ENCODE measurements at regions not wholly inside any gene's neighbourhood (a gene's known extent, or its start where the extent isn't known, plus 50 kb on each side); places are given as distances from the start of the nearest gene placed in this dataset.

DNA sequence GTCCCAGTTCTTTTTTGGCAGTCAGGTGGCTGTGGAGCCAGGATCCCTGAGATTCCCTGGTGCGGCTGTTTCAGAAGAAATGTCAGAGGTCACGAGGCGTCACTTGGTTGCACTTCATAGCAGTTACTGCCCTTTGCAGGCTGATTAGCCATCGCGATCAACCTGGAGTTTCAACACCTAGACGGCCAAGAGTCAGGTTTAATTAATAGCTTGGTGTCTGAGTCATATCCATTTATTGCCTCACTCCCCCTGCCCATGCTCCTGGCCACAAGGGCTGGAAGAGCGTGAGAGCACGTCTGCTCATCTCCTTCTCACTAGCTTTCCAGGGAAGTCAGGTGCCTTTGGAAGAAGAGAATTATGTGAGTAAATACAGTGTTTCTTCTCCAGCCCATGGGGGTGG is 552.3 kb downstream of the TSN start:
- Histone ChIP-seq H3K9me3 (ENCODE audit: insufficient read depth in 2 of 2, low read depth in 1 of 2, low read length in 1 of 2) (no peaks in the 10 kb centered on the region; a peak in 1 of 4 replicates), H3K14ac (ENCODE audit: insufficient read length) (no peak overlapping the region), H3K4me1 (replicated peaks in 1 of 4; ENCODE audit: control insufficient read depth in 3 of 4, insufficient read depth in 4 of 4, low read length in 3 of 4) (no peaks in the 10 kb centered on the region), H4K5ac (ENCODE audit: insufficient read length, low read depth, low read length) (no peak overlapping the region), H3K18ac (ENCODE audit: extremely low read depth, low read length) (no peak overlapping the region), H3K36me3 (ENCODE audit: control insufficient read depth in 2 of 4, insufficient read depth in 4 of 4, low read length in 3 of 4) (no peaks in the 10 kb centered on the region), H2BK12ac (ENCODE audit: low read depth, low read length) (no peak overlapping the region), H4K91ac (replicated peaks; ENCODE audit: insufficient read length, low read length) (no peak overlapping the region), H4K20me1 (replicated peaks in 1 of 2; ENCODE audit: control insufficient read depth in 1 of 2, insufficient read depth in 2 of 2, low read length in 2 of 2) (no peaks in the 10 kb centered on the region), H3K79me1 (ENCODE audit: low read depth, low read length) (no peaks in the 10 kb centered on the region), H4K8ac (ENCODE audit: extremely low read depth, insufficient read depth, low read length) (no peak overlapping the region), H3K23me2 (ENCODE audit: low read depth, low read length) (no peaks in the 10 kb centered on the region), H2AFZ (ENCODE audit: low read length) (no peak overlapping the region), H2BK20ac (ENCODE audit: low read length) (no peak overlapping the region), H2BK120ac (replicated peaks; ENCODE audit: low read depth, low read length) (no peak overlapping the region), H3K27me3 (replicated peaks in 1 of 4; ENCODE audit: control insufficient read depth in 3 of 4, extremely low read depth in 1 of 4, insufficient read depth in 3 of 4, low read length in 3 of 4) (no peaks in the 10 kb centered on the region), H2AK5ac (ENCODE audit: low read depth, low read length) (no peak overlapping the region), H3K27ac (ENCODE audit: low read depth, low read length) (no peak overlapping the region), H3K56ac (replicated peaks; ENCODE audit: insufficient read length, low read depth, low read length) (no peak overlapping the region), H3K4me3 (ENCODE audit: extremely low read depth in 1 of 4, insufficient read depth in 2 of 4, low read depth in 3 of 4, low read length in 4 of 4) (no peak overlapping the region), H3K79me2 (ENCODE audit: control insufficient read depth in 1 of 2, insufficient read depth in 2 of 2, low read length in 2 of 2) (no peaks in the 10 kb centered on the region), H3K4me2 (ENCODE audit: insufficient read depth in 1 of 2, low read depth in 2 of 2, low read length in 2 of 2) (no peak overlapping the region), H3K9ac (replicated peaks in 1 of 4; ENCODE audit: extremely low read depth in 1 of 4, low read depth in 3 of 4, low read length in 3 of 4) (no peak overlapping the region), H2BK5ac (ENCODE audit: low read depth, low read length) (no peak overlapping the region), H3K4ac (replicated peaks; ENCODE audit: insufficient read length, low read depth, low read length) (no peak overlapping the region), H3K23ac (ENCODE audit: insufficient read length) (no peak overlapping the region), H2BK15ac (ENCODE audit: low read length) (no peak overlapping the region)
- whole genome bisulfite sequencing, 2 experiments (ENCODE audit: extremely low coverage in 1 of 2, insufficient coverage in 1 of 2, insufficient read length in 1 of 2, insufficient replicate concordance in 2 of 2, low coverage in 1 of 2, low lambda C conversion rate in 2 of 2, missing lambda C conversion rate in 1 of 2) = 89% methylated on average over 8 of the region's 8 CpGs; no CpG with 5 or more reads in 1 of the 2 experiments
- no peak for FAIRE-seq
- no peak for TF ChIP-seq MAFK (IDR thresholded peaks at IDR 0.05; ENCODE audit: low read depth, low read length)
- no peak for TF ChIP-seq BCL11A (IDR thresholded peaks at IDR 0.05; ENCODE audit: low read depth in 2 of 2, low read length in 2 of 2)
- no peak for TF ChIP-seq SUZ12 (IDR thresholded peaks at IDR 0.05; ENCODE audit: low read length)
- no peak for TF ChIP-seq FOSL1 (IDR thresholded peaks at IDR 0.05; ENCODE audit: insufficient read depth, low read depth, low read length)
- TF ChIP-seq, protein P1, sequence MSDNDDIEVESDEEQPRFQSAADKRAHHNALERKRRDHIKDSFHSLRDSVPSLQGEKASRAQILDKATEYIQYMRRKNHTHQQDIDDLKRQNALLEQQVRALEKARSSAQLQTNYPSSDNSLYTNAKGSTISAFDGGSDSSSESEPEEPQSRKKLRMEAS (IDR thresholded peaks at IDR 0.05) = no peak
- no peak for TF ChIP-seq KDM1A (IDR thresholded peaks at IDR 0.05; ENCODE audit: borderline replicate concordance, low read length)
- TF ChIP-seq SAP30 (IDR thresholded peaks at IDR 0.05; ENCODE audit: insufficient read depth, insufficient replicate concordance, low read length) = no peak
- TF ChIP-seq, protein P2, sequence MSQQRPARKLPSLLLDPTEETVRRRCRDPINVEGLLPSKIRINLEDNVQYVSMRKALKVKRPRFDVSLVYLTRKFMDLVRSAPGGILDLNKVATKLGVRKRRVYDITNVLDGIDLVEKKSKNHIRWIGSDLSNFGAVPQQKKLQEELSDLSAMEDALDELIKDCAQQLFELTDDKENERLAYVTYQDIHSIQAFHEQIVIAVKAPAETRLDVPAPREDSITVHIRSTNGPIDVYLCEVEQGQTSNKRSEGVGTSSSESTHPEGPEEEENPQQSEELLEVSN (IDR thresholded peaks at IDR 0.05) = no peak
- TF ChIP-seq GTF2F1 (IDR thresholded peaks at IDR 0.05; ENCODE audit: borderline replicate concordance, low read depth, low read length) = no peak
- no peak for TF ChIP-seq NRF1 (IDR thresholded peaks at IDR 0.05; ENCODE audit: low read depth, low read length)
- TF ChIP-seq RNF2 (IDR thresholded peaks at IDR 0.05; ENCODE audit: borderline replicate concordance, low read depth, low read length, missing control alignments, poor library complexity, severe bottlenecking) = no peak
- no peak for TF ChIP-seq CREB1 (IDR thresholded peaks at IDR 0.05)
- DNase-seq (ENCODE audit: low read depth in 1 of 2, low spot score in 2 of 2) = no peak
- CTCF ChIA-PET (ENCODE audit: partially characterized antibody) = no interaction called here
- POLR2A ChIA-PET (ENCODE audit: partially characterized antibody) = no interaction called here
